CD4-positive, alpha-beta T cell (primary cell): ENCODE measurements at regions not wholly inside any gene's neighbourhood (a gene's known extent, or its start where the extent isn't known, plus 50 kb on each side); places are given as distances from the start of the nearest gene placed in this dataset.

Source experiments
- ATAC-seq: fragments of 200-7000 bp; cut with Tn5 transposase; one replicate; pipeline ENCODE4 v1.10.0; 2022; ENCODE audit warnings: mild to moderate bottlenecking; ENCODE audit not compliant: poor library complexity
- CTCF ChIA-PET: fragments of 350-600 bp; sonication (Branson Sonifier 250); formaldehyde crosslinking; loops from one replicate; lab custom pipeline; 2021; ENCODE audit warnings: antibody characterized with exemption, inconsistent platforms; lab: Charles Lee
- POLR2A ChIA-PET: fragments of 350-600 bp; sonication (Branson Sonifier 250); formaldehyde crosslinking; loops from one replicate; lab custom pipeline; 2021; ENCODE audit warnings: antibody characterized with exemption, inconsistent platforms; lab: Charles Lee
- DNase-seq, 14 experiments: peaks; one replicate each; pipeline ENCODE4 v3.0.0-alpha.2; 2013 to 2020; ENCODE audit warnings: mixed read lengths in 2 of 14
- H3K27ac ChIP-seq, 2 donors: one replicate each; pipeline versions ENCODE4 v1.5.1 to v1.7.0; 2013; ENCODE audit warnings: low read length in 2 of 2, low read depth in 1 of 2, mild to moderate bottlenecking in 1 of 2
- H3K27me3 ChIP-seq, 2 experiments: 1 replicate in 1 of 2; 2 replicates in 1 of 2; pipeline versions ENCODE4 v1.6.1 to v1.7.0; 2013; ENCODE audit warnings: low read length in 2 of 2, control low read depth in 1 of 2, mild to moderate bottlenecking in 1 of 2, moderate library complexity in 1 of 2; ENCODE audit not compliant: insufficient read depth in 2 of 2, control insufficient read depth in 1 of 2
- H3K36me3 ChIP-seq: one replicate; pipeline ENCODE4 v1.6.1; 2013; ENCODE audit warnings: low read length, control low read depth; ENCODE audit not compliant: insufficient read depth
- H3K4me1 ChIP-seq: one replicate; pipeline ENCODE4 v1.6.1; 2013; ENCODE audit warnings: low read length, control low read depth; ENCODE audit not compliant: insufficient read depth
- H3K4me3 ChIP-seq: one replicate; pipeline ENCODE4 v1.5.1; 2013; ENCODE audit warnings: mild to moderate bottlenecking, low read length, moderate library complexity
- H3K9me3 ChIP-seq, 2 experiments: 1 replicate in 1 of 2; 2 replicates in 1 of 2; pipeline versions ENCODE4 v1.6.1 to v1.7.0; 2013; ENCODE audit warnings: low read length in 2 of 2, mild to moderate bottlenecking in 2 of 2, control low read depth in 1 of 2, moderate library complexity in 1 of 2; ENCODE audit not compliant: control insufficient read depth in 1 of 2, insufficient read depth in 1 of 2
- H3K27ac Mint-ChIP-seq: one replicate; pipeline ENCODE4 v1.8.0; 2020; ENCODE audit warnings: mixed read lengths
- H3K27me3 Mint-ChIP-seq: one replicate; pipeline ENCODE4 v1.8.0; 2021; ENCODE audit warnings: mixed read lengths
- H3K36me3 Mint-ChIP-seq: one replicate; pipeline ENCODE4 v1.8.0; 2021; ENCODE audit warnings: low read depth, mixed read lengths
- H3K4me1 Mint-ChIP-seq: one replicate; pipeline ENCODE4 v1.8.0; 2021; ENCODE audit warnings: low read depth, mixed read lengths
- H3K4me3 Mint-ChIP-seq: one replicate; pipeline ENCODE4 v1.8.0; 2020; ENCODE audit warnings: mild to moderate bottlenecking, mixed read lengths
- H3K9me3 Mint-ChIP-seq: one replicate; pipeline ENCODE4 v1.8.0; 2020; ENCODE audit warnings: mixed read lengths
- CTCF ChIP-seq: fragments of 200-600 bp; IDR thresholded peaks from one replicate; pipeline ENCODE4 v1.8.0; 2022; ENCODE audit warnings: antibody characterized with exemption, mild to moderate bottlenecking
- intact Hi-C, 2 experiments: fragments of 100-400 bp; cut with DNase I in 1 of 2; cut with micrococcal nuclease in 1 of 2; formaldehyde crosslinking; loops; one replicate each; pipeline versions ENCODE4 v1.15.1 to v1.9.0; 2023 to 2025; cut with DNase I, micrococcal nuclease

- Mint-ChIP-seq H3K4me1 (no peaks in the 10 kb centered on the region), H3K36me3 (no peaks in the 10 kb centered on the region), H3K27ac (no peak overlapping the region), H3K4me3 (no peak overlapping the region), H3K27me3 (peaks cover 41% of the 10 kb centered on the region), H3K9me3 (no peaks in the 10 kb centered on the region)
- Histone ChIP-seq H3K27me3 (peaks cover 0 to 4% of the 10 kb centered on the region in 2 experiments), H3K36me3 (no peaks in the 10 kb centered on the region), H3K9me3 (no peaks in the 10 kb centered on the region), H3K27ac (no peak overlapping the region), H3K4me3 (no peak overlapping the region), H3K4me1 (no peaks in the 10 kb centered on the region)
- ATAC-seq (no peak), DNase-seq (no peak)
- ChIA-PET CTCF (no interaction called here), POLR2A (no interaction called here)
- intact Hi-C loops, result no loop called here
- TF ChIP-seq CTCF, result no peak
These were observed 115.1 kb upstream of the ZNF366 start for GRCh38 chr5:72622170-72622760.

GRCh38 chr5:72621576-72621975 is 114.4 kb upstream of the ZNF366 start:
- no peak for ATAC-seq
- CTCF ChIA-PET, result interaction anchor here (1.5 kb wide), 1 partner anchor 10 kb away, joined by 3 read pairs; no protein-coding TSS in a partner anchor

GRCh38 chr5:72619677-72620076 is 112.5 kb upstream of the ZNF366 start:
- ATAC-seq (no peak), DNase-seq (no peak)
- H3K4me1 ChIP-seq, result no peaks in the 10 kb centered on the region
- no peaks in the 10 kb centered on the region for H3K4me1 Mint-ChIP-seq
- H3K27ac Mint-ChIP-seq, result no peak overlapping the region
- H3K9me3 ChIP-seq, result no peaks in the 10 kb centered on the region
- H3K27me3 Mint-ChIP-seq, result peaks cover 25% of the 10 kb centered on the region
- peaks cover 0 to 4% of the 10 kb centered on the region in 2 experiments for H3K27me3 ChIP-seq
- H3K4me3 Mint-ChIP-seq, result no peak overlapping the region
- intact Hi-C loops, result no loop called here
- no peaks in the 10 kb centered on the region for H3K36me3 ChIP-seq
- H3K4me3 ChIP-seq, result no peak overlapping the region
- TF ChIP-seq CTCF, result no peak
- ChIA-PET CTCF (no interaction called here), POLR2A (interaction anchor here (0.6 kb wide), 1 partner anchor 830 kb away, joined by 4 read pairs; no protein-coding TSS in a partner anchor)
- no peak overlapping the region for H3K27ac ChIP-seq
- no peaks in the 10 kb centered on the region for H3K36me3 Mint-ChIP-seq
- H3K9me3 Mint-ChIP-seq, result no peaks in the 10 kb centered on the region

More at GRCh38 chr5:72621576-72621975, 114.4 kb upstream of the ZNF366 start:
- no peaks in the 10 kb centered on the region for H3K9me3 Mint-ChIP-seq
- no peak overlapping the region for H3K4me3 Mint-ChIP-seq
- DNase-seq, result no peak
- no peak overlapping the region for H3K27ac Mint-ChIP-seq
- Histone ChIP-seq H3K36me3 (no peaks in the 10 kb centered on the region), H3K4me1 (no peaks in the 10 kb centered on the region), H3K4me3 (no peak overlapping the region), H3K27ac (no peak overlapping the region), H3K27me3 (peaks cover 0 to 4% of the 10 kb centered on the region in 2 experiments), H3K9me3 (no peaks in the 10 kb centered on the region)
- H3K36me3 Mint-ChIP-seq, result no peaks in the 10 kb centered on the region
- intact Hi-C loops, result no loop called here
- POLR2A ChIA-PET, result no interaction called here
- H3K4me1 Mint-ChIP-seq, result no peaks in the 10 kb centered on the region
- H3K27me3 Mint-ChIP-seq, result peaks cover 41% of the 10 kb centered on the region
- no peak for TF ChIP-seq CTCF
